K562 (cell line): ENCODE measurements at regions not wholly inside any gene's neighbourhood (a gene's known extent, or its start where the extent isn't known, plus 50 kb on each side); places are given as distances from the start of the nearest gene placed in this dataset.

ENCODE experiments used
- ATAC-seq: fragments of 200-7000 bp; cut with Tn5 transposase; 3 replicates; pipeline ENCODE4 v1.9.1; 2020; ENCODE audit warnings: moderate library complexity
- BruUV-seq: library from RNA; stranded (reverse); fragments of 400-500 nt; replicated peaks from 2 replicates; lab custom pipeline; 2021; lab: Mats Ljungman, UMichigan
- CTCF ChIA-PET: fragments of 300-600 bp; formaldehyde crosslinking; extraction: SDS; loops from one replicate; lab custom pipeline; 2021; ENCODE audit warnings: low intra/inter-chr PET ratio; lab: Yijun Ruan, JAX
- POLR2A ChIA-PET: fragments of 300-600, 350-650 bp; sonication (Branson Sonifier 250); formaldehyde crosslinking; extraction: SDS; loops from one replicate; lab custom pipeline; 2021; ENCODE audit warnings: antibody characterized with exemption, inconsistent platforms; lab: Yijun Ruan, JAX
- DNase-seq, 4 experiments: peaks; one replicate each; pipeline versions ENCODE4 v3.0.0 to v3.0.0-alpha.2; 2011 to 2018; ENCODE audit warnings: low spot score in 3 of 4, mixed read lengths in 3 of 4; ENCODE audit errors: extremely low read depth in 1 of 4
- FAIRE-seq: peaks from 2 replicates; lab custom pipeline; 2011; peaks lifted over from hg19 to GRCh38; lab: Jason Lieb, UNC
- H2AFZ ChIP-seq: 2 replicates; pipeline ENCODE4 v1.6.0; 2011; ENCODE audit warnings: low read depth, low read length, control low read depth, inconsistent platforms
- H3K27ac ChIP-seq: fragments of 200-600 bp; 3 replicates; pipeline ENCODE4 v1.8.0; 2011; ENCODE audit warnings: low read depth, mild to moderate bottlenecking, control low read depth, inconsistent platforms, low read length, moderate library complexity, mixed read lengths; ENCODE audit errors: extremely low read depth
- H3K27me3 ChIP-seq, 2 experiments: fragments of 300-600 bp in 1 of 2; 2 replicates in 1 of 2; 3 replicates in 1 of 2; pipeline versions ENCODE4 v1.6.0 to v1.8.0; 2011; ENCODE audit warnings: inconsistent platforms in 2 of 2, low read length in 2 of 2, mild to moderate bottlenecking in 1 of 2, mixed read lengths in 1 of 2, moderate library complexity in 1 of 2; ENCODE audit not compliant: control insufficient read depth in 2 of 2, insufficient read depth in 2 of 2
- H3K36me3 ChIP-seq: fragments of 300-600 bp; 3 replicates; pipeline ENCODE4 v1.8.0; 2011; ENCODE audit warnings: mild to moderate bottlenecking, low read length, inconsistent platforms; ENCODE audit not compliant: control insufficient read depth, insufficient read depth
- H3K4me1 ChIP-seq, 2 experiments: fragments of 200-600 bp in 1 of 2; replicated peaks in 1 of 2; 2 replicates in 1 of 2; 3 replicates in 1 of 2; pipeline versions ENCODE4 v1.5.1 to v1.8.0; 2011; ENCODE audit warnings: inconsistent platforms in 2 of 2, low read length in 2 of 2, mild to moderate bottlenecking in 1 of 2, mixed read lengths in 1 of 2, moderate library complexity in 1 of 2; ENCODE audit not compliant: control insufficient read depth in 2 of 2, insufficient read depth in 2 of 2
- H3K4me2 ChIP-seq: 2 replicates; pipeline ENCODE4 v1.6.1; 2011; ENCODE audit warnings: low read length, control low read depth, inconsistent platforms, mixed read lengths; ENCODE audit not compliant: insufficient read depth
- H3K4me3 ChIP-seq: fragments of 200-600 bp; sonication (generic), shearing (Covaris generic); 2 replicates; pipeline ENCODE4 v1.5.1; 2016; ENCODE audit warnings: control low read depth, inconsistent platforms
- H3K79me2 ChIP-seq: fragments of 200-600 bp; 3 replicates; pipeline ENCODE4 v1.8.0; 2011; ENCODE audit warnings: low read length, inconsistent platforms; ENCODE audit not compliant: control insufficient read depth, insufficient read depth
- H3K9ac ChIP-seq, 2 experiments: 2 replicates each; pipeline versions ENCODE4 v1.6.0 to v1.6.1; 2011; ENCODE audit warnings: low read depth in 2 of 2, low read length in 2 of 2, control low read depth in 1 of 2, inconsistent platforms in 1 of 2, mild to moderate bottlenecking in 1 of 2, mixed read lengths in 1 of 2; ENCODE audit not compliant: insufficient read depth in 1 of 2
- H3K9me1 ChIP-seq: one replicate; pipeline ENCODE4 v1.6.0; 2011; ENCODE audit warnings: inconsistent platforms, mild to moderate bottlenecking, low read length, moderate library complexity; ENCODE audit not compliant: control insufficient read depth, insufficient read depth
- H3K9me3 ChIP-seq: replicated peaks from 2 replicates; pipeline ENCODE4 v1.5.1; 2011; ENCODE audit warnings: low read depth, low read length, inconsistent platforms; ENCODE audit not compliant: control insufficient read depth, insufficient read depth
- H4K20me1 ChIP-seq: replicated peaks from 2 replicates; pipeline ENCODE4 v1.6.1; 2011; ENCODE audit warnings: low read length, inconsistent platforms, mixed read lengths; ENCODE audit not compliant: control insufficient read depth, insufficient read depth
- BCOR ChIP-seq: fragments of 450-650 bp; IDR thresholded peaks from 2 replicates; pipeline ENCODE4 v1.6.1; 2016
- HDAC6 ChIP-seq: IDR thresholded peaks from 2 replicates; pipeline ENCODE4 v1.6.1; 2012; ENCODE audit warnings: low read depth, mild to moderate bottlenecking, control low read depth, inconsistent platforms, low read length, moderate library complexity
- KLF1 ChIP-seq: fragments of 450-650 bp; IDR thresholded peaks from 2 replicates; pipeline ENCODE4 v1.6.1; 2016; ENCODE audit warnings: missing genetic modification characterization, missing compliant biosample characterization
- RAD21 ChIP-seq, 2 experiments: fragments of 250-450 bp in 1 of 2; fragments of 450-650 bp in 1 of 2; sonication (Bioruptor Pico) in 1 of 2; formaldehyde crosslinking in 1 of 2; IDR thresholded peaks in 1 of 2; conservative IDR thresholded peaks in 1 of 2; 2 replicates each; pipeline versions ENCODE4 v1.4.0 to v1.8.0; 2020 to 2022; ENCODE audit warnings: mild to moderate bottlenecking in 2 of 2, moderate library complexity in 1 of 2
- ZNF778 ChIP-seq: fragments of 450-650 bp; formaldehyde crosslinking; IDR thresholded peaks from 2 replicates; pipeline ENCODE4 v1.4.0; 2020; ENCODE audit warnings: mild to moderate bottlenecking, moderate library complexity
- WGBS: fragments of 100-300 bp; shearing (Covaris generic); methylation state at CpG from one replicate; pipeline ENCODE4 v1.1.6; 2016; ENCODE audit warnings: low coverage, mixed read lengths; ENCODE audit not compliant: insufficient coverage; ENCODE audit errors: missing lambda C conversion rate; 5-methylcytosine and 5-hydroxymethylcytosine counted together
- in situ Hi-C: fragments of 300-500 bp; cut with MboI; formaldehyde crosslinking; loops from 4 replicates; pipeline ENCODE4 v1.15.0; 2018; ENCODE audit warnings: inconsistent platforms, mixed read lengths
- intact Hi-C: fragments of 100-400 bp; cut with micrococcal nuclease; formaldehyde crosslinking; loops from 2 replicates; pipeline ENCODE4 v1.14.2; 2022
- TF ChIP-seq, protein P1 (sequence below): fragments of 250-450 bp; sonication (Bioruptor Pico); IDR thresholded peaks from 2 replicates; pipeline ENCODE4 v1.4.0; 2020
- TF ChIP-seq, protein P2 (sequence below), 2 experiments: fragments of 450-650 bp; formaldehyde crosslinking in 1 of 2; IDR thresholded peaks; 2 replicates each; pipeline versions ENCODE4 v1.4.0 to v1.6.1; 2014 to 2020; ENCODE audit warnings: mild to moderate bottlenecking in 2 of 2, borderline replicate concordance in 1 of 2, low read depth in 1 of 2

GRCh38 chr4:104766676-104767075 is 272.0 kb upstream of the CXXC4 start:
- Histone ChIP-seq H3K9ac (no peak overlapping the region), H3K79me2 (no peaks in the 10 kb centered on the region), H3K4me1 (no peaks in the 10 kb centered on the region), H3K27ac (no peak overlapping the region), H3K27me3 (no peaks in the 10 kb centered on the region), H4K20me1 (no peaks in the 10 kb centered on the region), H3K36me3 (no peaks in the 10 kb centered on the region), H3K9me3 (no peaks in the 10 kb centered on the region), H3K4me3 (no peak overlapping the region), H2AFZ (no peak overlapping the region), H3K9me1 (no peaks in the 10 kb centered on the region), H3K4me2 (no peak overlapping the region)
- ChIA-PET CTCF (no interaction called here), POLR2A (no interaction called here)
- no peak for FAIRE-seq
- BruUV-seq: no TSS peak
- ATAC-seq: no peak
- DNase-seq: no peak
- WGBS: 0% methylated on average over 1 of the region's 1 CpG
- in situ Hi-C loops (no loop called here), intact Hi-C loops (no loop called here)
- TF ChIP-seq, protein P1, sequence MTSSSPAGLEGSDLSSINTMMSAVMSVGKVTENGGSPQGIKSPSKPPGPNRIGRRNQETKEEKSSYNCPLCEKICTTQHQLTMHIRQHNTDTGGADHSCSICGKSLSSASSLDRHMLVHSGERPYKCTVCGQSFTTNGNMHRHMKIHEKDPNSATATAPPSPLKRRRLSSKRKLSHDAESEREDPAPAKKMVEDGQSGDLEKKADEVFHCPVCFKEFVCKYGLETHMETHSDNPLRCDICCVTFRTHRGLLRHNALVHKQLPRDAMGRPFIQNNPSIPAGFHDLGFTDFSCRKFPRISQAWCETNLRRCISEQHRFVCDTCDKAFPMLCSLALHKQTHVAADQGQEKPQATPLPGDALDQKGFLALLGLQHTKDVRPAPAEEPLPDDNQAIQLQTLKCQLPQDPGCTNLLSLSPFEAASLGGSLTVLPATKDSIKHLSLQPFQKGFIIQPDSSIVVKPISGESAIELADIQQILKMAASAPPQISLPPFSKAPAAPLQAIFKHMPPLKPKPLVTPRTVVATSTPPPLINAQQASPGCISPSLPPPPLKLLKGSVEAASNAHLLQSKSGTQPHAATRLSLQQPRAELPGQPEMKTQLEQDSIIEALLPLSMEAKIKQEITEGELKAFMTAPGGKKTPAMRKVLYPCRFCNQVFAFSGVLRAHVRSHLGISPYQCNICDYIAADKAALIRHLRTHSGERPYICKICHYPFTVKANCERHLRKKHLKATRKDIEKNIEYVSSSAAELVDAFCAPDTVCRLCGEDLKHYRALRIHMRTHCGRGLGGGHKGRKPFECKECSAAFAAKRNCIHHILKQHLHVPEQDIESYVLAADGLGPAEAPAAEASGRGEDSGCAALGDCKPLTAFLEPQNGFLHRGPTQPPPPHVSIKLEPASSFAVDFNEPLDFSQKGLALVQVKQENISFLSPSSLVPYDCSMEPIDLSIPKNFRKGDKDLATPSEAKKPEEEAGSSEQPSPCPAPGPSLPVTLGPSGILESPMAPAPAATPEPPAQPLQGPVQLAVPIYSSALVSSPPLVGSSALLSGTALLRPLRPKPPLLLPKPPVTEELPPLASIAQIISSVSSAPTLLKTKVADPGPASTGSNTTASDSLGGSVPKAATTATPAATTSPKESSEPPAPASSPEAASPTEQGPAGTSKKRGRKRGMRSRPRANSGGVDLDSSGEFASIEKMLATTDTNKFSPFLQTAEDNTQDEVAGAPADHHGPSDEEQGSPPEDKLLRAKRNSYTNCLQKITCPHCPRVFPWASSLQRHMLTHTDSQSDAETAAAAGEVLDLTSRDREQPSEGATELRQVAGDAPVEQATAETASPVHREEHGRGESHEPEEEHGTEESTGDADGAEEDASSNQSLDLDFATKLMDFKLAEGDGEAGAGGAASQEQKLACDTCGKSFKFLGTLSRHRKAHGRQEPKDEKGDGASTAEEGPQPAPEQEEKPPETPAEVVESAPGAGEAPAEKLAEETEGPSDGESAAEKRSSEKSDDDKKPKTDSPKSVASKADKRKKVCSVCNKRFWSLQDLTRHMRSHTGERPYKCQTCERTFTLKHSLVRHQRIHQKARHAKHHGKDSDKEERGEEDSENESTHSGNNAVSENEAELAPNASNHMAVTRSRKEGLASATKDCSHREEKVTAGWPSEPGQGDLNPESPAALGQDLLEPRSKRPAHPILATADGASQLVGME (CRISPR knock-in tag): no peak
- TF ChIP-seq KLF1 (no peak), HDAC6 (no peak), ZNF778 (no peak), BCOR (no peak), RAD21 (CRISPR knock-in tag; conservative IDR thresholded peaks at IDR 0.05 in 1 of 2, IDR thresholded peaks at IDR 0.05 in 1 of 2) (no peak)
- TF ChIP-seq, protein P2, sequence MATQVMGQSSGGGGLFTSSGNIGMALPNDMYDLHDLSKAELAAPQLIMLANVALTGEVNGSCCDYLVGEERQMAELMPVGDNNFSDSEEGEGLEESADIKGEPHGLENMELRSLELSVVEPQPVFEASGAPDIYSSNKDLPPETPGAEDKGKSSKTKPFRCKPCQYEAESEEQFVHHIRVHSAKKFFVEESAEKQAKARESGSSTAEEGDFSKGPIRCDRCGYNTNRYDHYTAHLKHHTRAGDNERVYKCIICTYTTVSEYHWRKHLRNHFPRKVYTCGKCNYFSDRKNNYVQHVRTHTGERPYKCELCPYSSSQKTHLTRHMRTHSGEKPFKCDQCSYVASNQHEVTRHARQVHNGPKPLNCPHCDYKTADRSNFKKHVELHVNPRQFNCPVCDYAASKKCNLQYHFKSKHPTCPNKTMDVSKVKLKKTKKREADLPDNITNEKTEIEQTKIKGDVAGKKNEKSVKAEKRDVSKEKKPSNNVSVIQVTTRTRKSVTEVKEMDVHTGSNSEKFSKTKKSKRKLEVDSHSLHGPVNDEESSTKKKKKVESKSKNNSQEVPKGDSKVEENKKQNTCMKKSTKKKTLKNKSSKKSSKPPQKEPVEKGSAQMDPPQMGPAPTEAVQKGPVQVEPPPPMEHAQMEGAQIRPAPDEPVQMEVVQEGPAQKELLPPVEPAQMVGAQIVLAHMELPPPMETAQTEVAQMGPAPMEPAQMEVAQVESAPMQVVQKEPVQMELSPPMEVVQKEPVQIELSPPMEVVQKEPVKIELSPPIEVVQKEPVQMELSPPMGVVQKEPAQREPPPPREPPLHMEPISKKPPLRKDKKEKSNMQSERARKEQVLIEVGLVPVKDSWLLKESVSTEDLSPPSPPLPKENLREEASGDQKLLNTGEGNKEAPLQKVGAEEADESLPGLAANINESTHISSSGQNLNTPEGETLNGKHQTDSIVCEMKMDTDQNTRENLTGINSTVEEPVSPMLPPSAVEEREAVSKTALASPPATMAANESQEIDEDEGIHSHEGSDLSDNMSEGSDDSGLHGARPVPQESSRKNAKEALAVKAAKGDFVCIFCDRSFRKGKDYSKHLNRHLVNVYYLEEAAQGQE (IDR thresholded peaks at IDR 0.05; ENCODE audit: borderline replicate concordance): no peak
- TF ChIP-seq, protein P2 (CRISPR knock-in tag; IDR thresholded peaks at IDR 0.05; ENCODE audit: low read depth): no peak
